A549 (cell line): ENCODE measurements at regions not wholly inside any gene's neighbourhood (a gene's known extent, or its start where the extent isn't known, plus 50 kb on each side); places are given as distances from the start of the nearest gene placed in this dataset.

Experiments used
- ATAC-seq, 2 experiments: fragments of 200-7000 bp in 1 of 2; fragments of >200 bp in 1 of 2; cut with Nextera tagmentation in 1 of 2; cut with Tn5 transposase in 1 of 2; 3 replicates each; pipeline versions ENCODE4 v1.8.0 to v1.9.1; 2018 to 2020; ENCODE audit warnings: mild to moderate bottlenecking in 1 of 2, moderate library complexity in 1 of 2
- CTCF ChIA-PET: fragments of 300-600 bp; sonication (Branson Sonifier 250); formaldehyde crosslinking; extraction: SDS; loops from one replicate; lab custom pipeline; 2021; ENCODE audit warnings: antibody characterized with exemption, inconsistent platforms; lab: Yijun Ruan, JAX
- POLR2A ChIA-PET: fragments of 350-600 bp; formaldehyde crosslinking; extraction: SDS; loops from one replicate; lab custom pipeline; 2021; ENCODE audit warnings: antibody characterized with exemption, inconsistent platforms; lab: Yijun Ruan, JAX
- DNase-seq, 2 experiments: peaks; one replicate each; pipeline versions ENCODE4 v3.0.0 to v3.0.0-alpha.2; 2011 to 2016; ENCODE audit warnings: low read depth in 1 of 2, low spot score in 1 of 2
- FAIRE-seq: peaks from 2 replicates; lab custom pipeline; 2011; peaks lifted over from hg19 to GRCh38; lab: Jason Lieb, UNC
- H3K27ac ChIP-seq, 2 experiments: fragments of >200 bp; sonication (Bioruptor Twin); formaldehyde crosslinking; 3 replicates each; pipeline ENCODE4 v1.5.1; 2016 to 2017
- H3K4me1 ChIP-seq: fragments of >200 bp; sonication (Bioruptor Twin); formaldehyde crosslinking; 3 replicates; pipeline ENCODE4 v1.6.1; 2016
- H3K4me2 ChIP-seq: fragments of >200 bp; sonication (Bioruptor Twin); formaldehyde crosslinking; 3 replicates; pipeline ENCODE4 v1.6.1; 2016
- H3K4me3 ChIP-seq: fragments of >200 bp; sonication (Bioruptor Twin); formaldehyde crosslinking; 3 replicates; pipeline ENCODE4 v1.5.1; 2016
- H3K9me3 ChIP-seq: fragments of >200 bp; sonication (Bioruptor Twin); formaldehyde crosslinking; 3 replicates; pipeline ENCODE4 v1.6.1; 2016
- CBX2 ChIP-seq: fragments of 200-600 bp; sonication (generic); IDR thresholded peaks from 2 replicates; pipeline ENCODE4 v1.6.1; 2016; ENCODE audit warnings: low read depth, mild to moderate bottlenecking, borderline replicate concordance
- CTCF ChIP-seq: fragments of >200 bp; sonication (Bioruptor Twin); formaldehyde crosslinking; IDR thresholded peaks from 3 replicates; pipeline ENCODE4 v1.5.1; 2016
- EHF ChIP-seq: fragments of 250-450 bp; sonication (Bioruptor Pico); IDR thresholded peaks from 2 replicates; pipeline ENCODE4 v1.5.0; 2020; ENCODE audit warnings: mild to moderate bottlenecking
- EHMT2 ChIP-seq: fragments of 200-600 bp; sonication (generic); IDR thresholded peaks from 2 replicates; pipeline ENCODE4 v1.6.1; 2016; ENCODE audit warnings: antibody characterized with exemption, low read depth, mild to moderate bottlenecking, moderate library complexity
- EP300 ChIP-seq, 2 experiments: fragments of >200 bp; sonication (Bioruptor Twin); formaldehyde crosslinking; IDR thresholded peaks; 2 replicates in 1 of 2; 3 replicates in 1 of 2; pipeline ENCODE4 v1.6.1; 2016 to 2017
- FOSB ChIP-seq: fragments of 250-450 bp; sonication (Bioruptor Pico); IDR thresholded peaks from 2 replicates; pipeline ENCODE4 v1.5.0; 2020; ENCODE audit warnings: mild to moderate bottlenecking, moderate library complexity
- FOSL2 ChIP-seq, 2 experiments: fragments of 450-650 bp in 1 of 2; fragments of >200 bp in 1 of 2; sonication (Bioruptor Twin) in 1 of 2; formaldehyde crosslinking; IDR thresholded peaks; 2 replicates each; pipeline versions ENCODE4 v1.5.0 to v1.6.1; 2016 to 2020; ENCODE audit warnings: mild to moderate bottlenecking in 1 of 2, moderate library complexity in 1 of 2
- HEYL ChIP-seq: fragments of 250-450 bp; sonication (Bioruptor Pico); IDR thresholded peaks from 2 replicates; pipeline ENCODE4 v1.8.0; 2021; ENCODE audit warnings: mild to moderate bottlenecking, moderate library complexity
- HMGXB4 ChIP-seq: fragments of 250-450 bp; sonication (Bioruptor Pico); IDR thresholded peaks from 2 replicates; pipeline ENCODE4 v1.5.0; 2021; ENCODE audit warnings: mild to moderate bottlenecking, moderate library complexity, borderline replicate concordance
- HOXA7 ChIP-seq: fragments of 250-450 bp; sonication (Bioruptor Pico); IDR thresholded peaks from 2 replicates; pipeline ENCODE4 v1.5.0; 2020; ENCODE audit warnings: mild to moderate bottlenecking, moderate library complexity
- JUNB ChIP-seq: fragments of >200 bp; sonication (Bioruptor Twin); formaldehyde crosslinking; IDR thresholded peaks from 2 replicates; pipeline ENCODE4 v1.6.1; 2016
- KDM5A ChIP-seq: fragments of 200-600 bp; sonication (generic); IDR thresholded peaks from 2 replicates; pipeline ENCODE4 v1.6.1; 2016; ENCODE audit warnings: antibody characterized with exemption, mild to moderate bottlenecking
- MAFK ChIP-seq: fragments of 450-650 bp; IDR thresholded peaks from 2 replicates; pipeline ENCODE4 v1.6.1; 2014; ENCODE audit not compliant: partially characterized antibody
- MAZ ChIP-seq: fragments of 150-350 bp; IDR thresholded peaks from 2 replicates; pipeline ENCODE4 v1.6.1; 2014; ENCODE audit warnings: antibody characterized with exemption, low read depth, low read length, borderline replicate concordance
- NPAS2 ChIP-seq: fragments of 250-450 bp; sonication (Bioruptor Pico); IDR thresholded peaks from 2 replicates; pipeline ENCODE4 v1.8.0; 2022; ENCODE audit warnings: mild to moderate bottlenecking, moderate library complexity, borderline replicate concordance
- NR3C1 ChIP-seq: fragments of >200 bp; sonication (Bioruptor Twin); formaldehyde crosslinking; IDR thresholded peaks from 3 replicates; pipeline ENCODE4 v1.6.1; 2017
- POLR2A ChIP-seq: IDR thresholded peaks from 2 replicates; pipeline ENCODE4 v1.6.1; 2012; ENCODE audit warnings: mild to moderate bottlenecking, low read length
- RCOR1 ChIP-seq: fragments of 150-350 bp; IDR thresholded peaks from 2 replicates; pipeline ENCODE4 v1.6.1; 2014; ENCODE audit warnings: antibody characterized with exemption, low read length, low read depth
- SMC3 ChIP-seq: fragments of >200 bp; sonication (Bioruptor Twin); formaldehyde crosslinking; IDR thresholded peaks from 3 replicates; pipeline ENCODE4 v1.6.1; 2018; ENCODE audit warnings: inconsistent platforms
- TFCP2L1 ChIP-seq: fragments of 250-450 bp; sonication (Bioruptor Pico); IDR thresholded peaks from 2 replicates; pipeline ENCODE4 v1.5.0; 2021; ENCODE audit warnings: mild to moderate bottlenecking
- TP53 ChIP-seq: fragments of 250-450 bp; sonication (Bioruptor Pico); IDR thresholded peaks from 2 replicates; pipeline ENCODE4 v1.5.0; 2021; ENCODE audit warnings: mild to moderate bottlenecking, moderate library complexity
- ZNF302 ChIP-seq: fragments of 250-450 bp; sonication (Bioruptor Pico); IDR thresholded peaks from 2 replicates; pipeline ENCODE4 v1.9.0; 2021; ENCODE audit warnings: inconsistent platforms, mild to moderate bottlenecking, moderate library complexity
- ZSCAN20 ChIP-seq: fragments of 250-450 bp; sonication (Bioruptor Pico); IDR thresholded peaks from 2 replicates; pipeline ENCODE4 v1.8.0; 2022; ENCODE audit warnings: mild to moderate bottlenecking, moderate library complexity
- WGBS: methylation state at CpG from one replicate; pipeline ENCODE4 v1.1.6; 2017; ENCODE audit errors: missing lambda C conversion rate; 5-methylcytosine and 5-hydroxymethylcytosine counted together
- TF ChIP-seq, protein P1 (sequence below): fragments of 250-450 bp; sonication (Bioruptor Pico); IDR thresholded peaks from 2 replicates; pipeline ENCODE4 v1.5.0; 2020; ENCODE audit warnings: low read depth, mild to moderate bottlenecking, moderate library complexity
- TF ChIP-seq, protein P2 (sequence below): fragments of 450-650 bp; IDR thresholded peaks from 2 replicates; pipeline ENCODE4 v1.6.1; 2014; ENCODE audit warnings: antibody characterized with exemption
- TF ChIP-seq, protein P3 (sequence below): fragments of >200 bp; sonication (Bioruptor Twin); formaldehyde crosslinking; IDR thresholded peaks from 2 replicates; pipeline ENCODE4 v1.6.1; 2016

DNA sequence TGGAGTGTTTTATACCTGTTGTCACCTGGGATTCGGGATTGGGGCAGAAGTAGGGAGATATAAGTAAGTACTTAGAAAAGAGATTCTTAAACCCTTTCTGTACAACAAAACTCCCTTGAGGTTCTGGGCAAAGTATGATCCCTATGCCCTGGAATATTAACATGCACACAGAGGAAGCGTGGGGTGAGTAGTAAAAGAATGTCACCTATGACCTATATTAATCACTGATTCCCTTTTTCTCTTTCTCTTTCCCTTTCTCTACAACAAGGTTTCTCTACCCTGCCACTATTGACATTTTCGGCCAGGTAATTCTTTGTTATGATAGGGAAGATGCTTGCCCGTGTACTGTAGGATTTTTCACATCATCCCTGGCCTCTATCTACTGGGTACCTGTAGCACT, 209.7 kb upstream of the PLET1 start:
- Histone ChIP-seq H3K4me2 (no peak overlapping the region), H3K9me3 (no peaks in the 10 kb centered on the region), H3K4me3 (no peak overlapping the region), H3K27ac (no peak overlapping the region), H3K4me1 (no peaks in the 10 kb centered on the region)
- DNase-seq (no peak), FAIRE-seq (no peak), ATAC-seq (no peak)
- CTCF ChIA-PET: no interaction called here
- no peak for TF ChIP-seq ZNF302
- no peak for TF ChIP-seq HMGXB4 (CRISPR knock-in tag)
- TF ChIP-seq SMC3: no peak
- TF ChIP-seq HEYL (CRISPR knock-in tag): no peak
- TF ChIP-seq ZSCAN20 (CRISPR knock-in tag): no peak
- no peak for TF ChIP-seq TP53 (CRISPR knock-in tag)
- no peak for TF ChIP-seq NR3C1
- no peak for TF ChIP-seq EHMT2
- POLR2A ChIA-PET: no interaction called here
- 36% methylated on average over 4 of the region's 4 CpGs for WGBS

DNA sequence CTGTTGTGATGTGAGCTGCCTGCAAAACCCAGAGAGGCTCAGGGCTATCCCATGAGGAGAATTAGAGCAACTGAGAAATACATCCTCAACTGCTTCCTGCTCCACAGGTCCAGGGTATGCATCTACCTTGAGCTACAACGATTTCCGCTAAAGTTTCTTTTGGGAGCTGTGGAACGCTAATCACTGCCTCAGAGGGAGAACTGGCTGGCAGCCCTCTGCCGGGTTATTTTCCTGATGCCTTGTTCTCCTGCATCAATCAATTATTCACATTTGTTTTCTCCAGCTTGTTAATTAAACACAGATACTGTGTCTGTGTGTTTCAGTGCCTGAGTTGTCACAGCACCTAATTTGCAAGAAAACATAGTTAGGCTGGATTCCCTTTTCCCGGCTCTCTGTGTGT, 211.1 kb upstream of the PLET1 start:
- no peaks in the 10 kb centered on the region for H3K9me3 ChIP-seq
- ChIA-PET CTCF (interaction anchor here (0.5 to 0.6 kb wide), 2 partner anchors 191 to 205 kb away, joined by 3 to 4 read pairs; no protein-coding TSS in a partner anchor), POLR2A (no interaction called here)
- no peak for ATAC-seq
- no peaks in the 10 kb centered on the region for H3K4me1 ChIP-seq
- no peak overlapping the region for H3K4me3 ChIP-seq
- TF ChIP-seq CBX2: no peak
- TF ChIP-seq, protein P1, sequence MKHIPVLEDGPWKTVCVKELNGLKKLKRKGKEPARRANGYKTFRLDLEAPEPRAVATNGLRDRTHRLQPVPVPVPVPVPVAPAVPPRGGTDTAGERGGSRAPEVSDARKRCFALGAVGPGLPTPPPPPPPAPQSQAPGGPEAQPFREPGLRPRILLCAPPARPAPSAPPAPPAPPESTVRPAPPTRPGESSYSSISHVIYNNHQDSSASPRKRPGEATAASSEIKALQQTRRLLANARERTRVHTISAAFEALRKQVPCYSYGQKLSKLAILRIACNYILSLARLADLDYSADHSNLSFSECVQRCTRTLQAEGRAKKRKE (CRISPR knock-in tag): no peak
- TF ChIP-seq KDM5A: no peak
- no peak for TF ChIP-seq TFCP2L1 (CRISPR knock-in tag)
- no peak for TF ChIP-seq EP300 (IDR thresholded peaks at IDR 0.05)
- TF ChIP-seq FOSL2 (IDR thresholded peaks at IDR 0.05): no peak
- TF ChIP-seq FOSL2 (CRISPR knock-in tag; IDR thresholded peaks at IDR 0.05): no peak
- TF ChIP-seq FOSB: no peak
- TF ChIP-seq ZNF302: no peak
- no peak for TF ChIP-seq JUNB
- no peak for TF ChIP-seq MAFK
- no peak for TF ChIP-seq MAZ
- no peak for TF ChIP-seq HOXA7 (CRISPR knock-in tag)
- no peak for TF ChIP-seq CTCF
- TF ChIP-seq, protein P2, sequence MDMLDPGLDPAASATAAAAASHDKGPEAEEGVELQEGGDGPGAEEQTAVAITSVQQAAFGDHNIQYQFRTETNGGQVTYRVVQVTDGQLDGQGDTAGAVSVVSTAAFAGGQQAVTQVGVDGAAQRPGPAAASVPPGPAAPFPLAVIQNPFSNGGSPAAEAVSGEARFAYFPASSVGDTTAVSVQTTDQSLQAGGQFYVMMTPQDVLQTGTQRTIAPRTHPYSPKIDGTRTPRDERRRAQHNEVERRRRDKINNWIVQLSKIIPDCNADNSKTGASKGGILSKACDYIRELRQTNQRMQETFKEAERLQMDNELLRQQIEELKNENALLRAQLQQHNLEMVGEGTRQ: no peak
- no peak for TF ChIP-seq EHF
- no peak for TF ChIP-seq NPAS2
- TF ChIP-seq, protein P3, sequence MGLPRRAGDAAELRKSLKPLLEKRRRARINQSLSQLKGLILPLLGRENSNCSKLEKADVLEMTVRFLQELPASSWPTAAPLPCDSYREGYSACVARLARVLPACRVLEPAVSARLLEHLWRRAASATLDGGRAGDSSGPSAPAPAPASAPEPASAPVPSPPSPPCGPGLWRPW: no peak
- no peak for TF ChIP-seq TP53 (CRISPR knock-in tag)
- no peak for TF ChIP-seq POLR2A
- no peak for TF ChIP-seq RCOR1
- TF ChIP-seq, all 56 proteins: peak for 0
- H3K4me2 ChIP-seq: no peak overlapping the region
- DNase-seq (no peak), FAIRE-seq (no peak)
- H3K27ac ChIP-seq: no peak overlapping the region
- WGBS: 63% methylated on average over 5 of the region's 5 CpGs
